ENCODE measurements at regions not wholly inside any gene's neighbourhood (a gene's known extent, or its start where the extent isn't known, plus 50 kb on each side); places are given as distances from the start of the nearest gene placed in this dataset.

- DNase-seq (ENCODE audit: low read depth) = no peak
Observed at GRCh38 chr6:90978046-90978445, 391.2 kb upstream of the MAP3K7 start.

GRCh38 chr6:90977513-90977912, 390.6 kb upstream of the MAP3K7 start:
- DNase-seq (ENCODE audit: low read depth) = no peak

GRCh38 chr6:90976341-90976740, 389.5 kb upstream of the MAP3K7 start:
- DNase-seq (ENCODE audit: low read depth) = no peak

- no peak for DNase-seq (ENCODE audit: low read depth)
Observed at GRCh38 chr6:90975741-90976140, 388.9 kb upstream of the MAP3K7 start.

GRCh38 chr6:90973188-90973587, 386.3 kb upstream of the MAP3K7 start:
- DNase-seq (ENCODE audit: low read depth) = no peak

- no peak for DNase-seq (ENCODE audit: low read depth)
Observed at GRCh38 chr6:90970672-90971071, 383.8 kb upstream of the MAP3K7 start.

- no peak for DNase-seq (ENCODE audit: low read depth)
Observed at GRCh38 chr6:90967471-90967870, 380.6 kb upstream of the MAP3K7 start.

GRCh38 chr6:90960324-90960723, 373.5 kb upstream of the MAP3K7 start:
- DNase-seq (ENCODE audit: low read depth) = no peak

GRCh38 chr6:90955246-90955645, 368.4 kb upstream of the MAP3K7 start:
- no peak for DNase-seq (ENCODE audit: low read depth)

GRCh38 chr6:90953405-90954161, 366.7 kb upstream of the MAP3K7 start:
- no peak for DNase-seq (ENCODE audit: low read depth)

- no peak for DNase-seq (ENCODE audit: low read depth)
Observed at GRCh38 chr6:90952176-90952575, 365.3 kb upstream of the MAP3K7 start.

- DNase-seq (ENCODE audit: low read depth) = no peak
Observed at GRCh38 chr6:90948540-90948939, 361.7 kb upstream of the MAP3K7 start.

- no peak for DNase-seq (ENCODE audit: low read depth)
Observed at GRCh38 chr6:90947184-90948064, 360.6 kb upstream of the MAP3K7 start.

- no peak for DNase-seq (ENCODE audit: low read depth)
Observed at GRCh38 chr6:90941885-90942284, 355.0 kb upstream of the MAP3K7 start.

GRCh38 chr6:90940812-90941481, 354.1 kb upstream of the MAP3K7 start:
- DNase-seq (ENCODE audit: low read depth) = peak; percentile 31

- no peak for DNase-seq (ENCODE audit: low read depth)
Observed at GRCh38 chr6:90939906-90940305, 353.0 kb upstream of the MAP3K7 start.

- peak; percentile 52 for DNase-seq (ENCODE audit: low read depth)
Observed at GRCh38 chr6:90938122-90938521, 351.2 kb upstream of the MAP3K7 start.

GRCh38 chr6:90936286-90936685, 349.4 kb upstream of the MAP3K7 start:
- DNase-seq (ENCODE audit: low read depth) = no peak

- no peak for DNase-seq (ENCODE audit: low read depth)
Observed at GRCh38 chr6:90934966-90935365, 348.1 kb upstream of the MAP3K7 start.

GRCh38 chr6:90934081-90934480, 347.2 kb upstream of the MAP3K7 start:
- DNase-seq (ENCODE audit: low read depth) = no peak

- DNase-seq (ENCODE audit: low read depth) = no peak
Observed at GRCh38 chr6:90932351-90932750, 345.5 kb upstream of the MAP3K7 start.

- DNase-seq (ENCODE audit: low read depth) = no peak
Observed at GRCh38 chr6:90928051-90928450, 341.2 kb upstream of the MAP3K7 start.

GRCh38 chr6:90925726-90926125, 338.9 kb upstream of the MAP3K7 start:
- no peak for DNase-seq (ENCODE audit: low read depth)
